NCI-H2196 (cell line): ENCODE measurements at regions not wholly inside any gene's neighbourhood (a gene's known extent, or its start where the extent isn't known, plus 50 kb on each side); places are given as distances from the start of the nearest gene placed in this dataset.
"Not testable (repeated sequence)": the region's sequence is repeated elsewhere in the genome, so short reads cannot be mapped to it uniquely, and the experiment has no call there.

Experiments
- DNase-seq: peaks from one replicate; lab custom pipeline; 2025; ENCODE audit not compliant: unreplicated experiment; lab: John Stamatoyannopoulos, UW

GRCh38 chr1:2851918-2852317, 50.4 kb upstream of the TTC34 start:
- not testable (repeated sequence) for DNase-seq

DNA sequence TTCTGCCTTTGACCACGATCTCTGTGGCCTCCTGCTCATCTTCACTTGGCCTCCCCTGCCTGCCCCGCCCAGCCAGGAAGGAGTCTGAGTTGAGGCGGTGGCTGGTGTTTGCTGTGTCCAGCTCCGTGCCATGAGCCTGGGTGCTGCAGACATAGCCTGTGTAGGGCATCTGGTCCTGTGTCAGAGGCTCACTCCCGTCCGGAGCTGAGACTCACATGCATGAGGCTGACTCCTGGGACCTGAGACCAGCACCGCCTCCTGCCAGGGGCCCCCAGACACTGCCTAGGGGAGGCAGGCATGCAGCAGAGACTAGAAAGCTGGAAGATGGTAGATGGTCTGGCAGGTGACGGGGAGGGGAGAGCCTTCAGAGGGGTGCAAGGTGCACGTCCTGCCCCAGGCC, 52.2 kb upstream of the TTC34 start:
- no peak for DNase-seq

DNA sequence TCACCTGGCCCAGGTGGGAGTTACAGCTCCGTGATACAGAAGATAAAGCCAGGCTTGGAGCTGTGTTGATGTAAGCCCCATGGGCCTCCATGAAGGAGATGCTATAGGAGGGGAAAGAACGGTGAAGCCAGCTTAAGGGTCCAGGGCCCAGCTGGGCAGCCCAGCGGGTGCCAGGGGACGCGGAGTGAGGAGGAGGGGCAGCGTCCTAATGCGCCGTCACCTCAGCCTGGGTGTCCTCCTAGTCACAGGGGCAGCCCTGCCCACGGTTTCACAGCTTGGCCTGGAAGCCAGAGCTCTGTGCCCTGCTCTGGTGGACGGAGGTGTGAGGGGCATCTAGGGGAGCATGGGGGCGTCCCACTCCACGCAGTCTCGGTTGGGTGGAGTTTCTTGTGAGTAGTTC, 52.7 kb upstream of the TTC34 start:
- no peak for DNase-seq

DNA sequence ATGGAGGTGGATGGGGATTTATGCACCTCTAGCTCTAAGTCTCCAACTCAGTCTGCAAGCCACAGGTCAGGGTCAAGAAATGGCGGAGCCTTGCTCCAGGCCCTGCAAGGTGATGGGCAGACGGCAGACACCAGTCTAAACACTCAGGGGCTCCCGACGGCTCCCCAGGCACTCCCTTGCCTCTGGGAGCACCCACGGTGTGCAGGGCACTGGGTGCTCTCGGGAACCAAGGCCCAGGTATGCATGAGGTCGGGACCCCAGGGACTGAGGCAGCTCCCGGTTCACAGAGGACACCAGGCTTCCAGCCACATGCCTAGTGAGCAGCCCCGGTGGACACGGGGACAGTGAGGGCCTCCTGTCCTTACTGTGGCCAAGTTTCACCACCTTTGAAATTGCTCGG, 53.1 kb upstream of the TTC34 start:
- DNase-seq = no peak

DNA sequence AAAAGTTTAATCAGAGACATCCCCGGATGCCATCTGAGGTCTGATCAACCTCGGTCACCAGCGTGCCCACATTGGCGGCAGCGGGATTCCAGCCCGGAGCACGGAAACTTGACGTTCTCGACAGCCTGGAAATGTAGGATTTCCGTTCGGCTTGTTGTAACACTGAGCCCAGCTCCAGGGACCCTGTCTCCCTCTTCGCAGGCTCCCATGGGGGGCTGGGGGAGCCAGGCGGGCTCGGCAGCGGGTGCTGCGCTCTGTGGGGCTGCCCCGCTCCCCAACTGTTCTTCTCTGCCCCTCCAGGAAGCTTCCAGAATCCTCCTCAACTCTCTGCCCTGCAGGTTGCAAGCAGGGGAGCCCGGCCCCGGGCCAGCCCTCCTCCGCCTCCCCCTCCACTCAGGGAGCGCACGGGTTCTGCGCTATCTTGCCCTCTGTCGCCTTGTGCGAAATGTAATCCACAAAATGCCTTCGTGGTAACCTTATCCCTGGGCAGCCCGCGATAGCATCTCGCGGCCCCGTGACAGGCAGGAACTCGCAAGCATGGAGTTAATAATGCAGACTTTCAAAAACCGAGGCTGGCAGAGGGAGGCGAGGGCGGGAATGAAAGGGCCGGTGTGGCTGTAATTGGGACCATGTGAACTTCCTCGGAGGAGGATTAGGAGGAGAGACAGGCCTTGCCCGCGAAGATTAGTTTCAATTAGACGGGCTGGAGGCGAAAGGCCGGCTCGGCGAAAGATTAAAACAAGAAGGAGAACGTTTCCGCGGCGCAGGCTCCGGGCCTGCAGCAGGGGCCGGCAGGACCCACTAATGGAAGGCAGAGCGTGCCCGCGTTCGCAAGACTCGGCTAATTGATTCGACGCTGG, 53.9 kb upstream of the TTC34 start:
- no peak for DNase-seq

DNA sequence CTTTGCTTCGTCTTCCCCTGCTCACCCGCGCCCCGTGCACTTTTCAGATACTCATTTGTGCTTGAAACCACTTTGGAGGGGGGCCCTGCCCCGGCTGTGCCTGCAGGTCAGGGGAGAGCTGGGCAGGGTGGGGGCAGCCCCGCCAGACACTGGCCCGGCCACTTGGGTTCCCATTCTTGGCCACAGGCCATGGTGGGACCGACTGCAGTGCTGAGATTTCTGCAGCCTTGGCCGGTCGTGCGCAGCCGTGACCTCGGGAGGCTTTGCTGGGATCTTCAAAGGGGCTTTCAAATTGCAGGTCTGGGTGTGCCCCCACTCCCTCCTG, 54.5 kb upstream of the TTC34 start:
- no peak for DNase-seq

- no peak for DNase-seq
Measured at GRCh38 chr1:2856676-2857375, 55.3 kb upstream of the TTC34 start.

DNA sequence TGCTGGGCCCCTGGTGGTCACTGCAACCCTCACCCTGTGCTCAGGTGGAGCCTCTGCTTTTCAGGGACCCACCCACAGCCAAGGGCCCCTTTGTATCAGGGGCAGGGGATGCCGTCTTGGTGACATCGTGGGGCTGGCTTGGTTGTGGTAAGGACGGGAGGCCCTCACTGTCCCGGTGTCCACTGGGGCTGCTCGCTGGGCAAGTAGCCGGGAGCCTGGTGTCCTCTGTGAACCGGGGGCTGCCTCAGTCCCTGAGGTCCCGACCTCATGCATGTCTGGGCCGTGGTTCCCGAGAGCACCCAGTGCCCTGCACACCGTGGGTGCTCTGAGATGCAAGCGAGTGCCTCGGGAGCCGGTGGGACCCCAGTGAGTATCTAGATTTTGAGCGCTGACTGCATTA, 56.0 kb upstream of the TTC34 start:
- no peak for DNase-seq

DNA sequence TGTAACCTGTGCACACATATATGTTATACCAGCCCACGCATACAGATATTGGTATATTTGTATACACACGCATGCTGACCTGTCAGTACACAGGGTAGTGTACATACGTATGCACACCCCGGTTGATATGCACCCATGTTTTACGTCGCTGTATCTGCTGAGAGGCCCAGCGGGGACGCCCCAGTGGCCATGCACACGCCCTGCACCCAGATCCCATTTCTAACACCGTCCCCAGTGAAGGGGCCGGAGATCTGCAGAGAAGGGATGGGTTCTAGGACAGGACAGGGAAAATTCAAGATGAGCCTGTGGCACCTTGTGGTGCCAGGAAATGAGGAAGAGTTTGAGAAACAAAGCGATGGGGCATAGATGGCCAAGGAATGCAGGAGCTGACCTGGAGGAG, 57.2 kb upstream of the TTC34 start:
- DNase-seq = no peak

DNA sequence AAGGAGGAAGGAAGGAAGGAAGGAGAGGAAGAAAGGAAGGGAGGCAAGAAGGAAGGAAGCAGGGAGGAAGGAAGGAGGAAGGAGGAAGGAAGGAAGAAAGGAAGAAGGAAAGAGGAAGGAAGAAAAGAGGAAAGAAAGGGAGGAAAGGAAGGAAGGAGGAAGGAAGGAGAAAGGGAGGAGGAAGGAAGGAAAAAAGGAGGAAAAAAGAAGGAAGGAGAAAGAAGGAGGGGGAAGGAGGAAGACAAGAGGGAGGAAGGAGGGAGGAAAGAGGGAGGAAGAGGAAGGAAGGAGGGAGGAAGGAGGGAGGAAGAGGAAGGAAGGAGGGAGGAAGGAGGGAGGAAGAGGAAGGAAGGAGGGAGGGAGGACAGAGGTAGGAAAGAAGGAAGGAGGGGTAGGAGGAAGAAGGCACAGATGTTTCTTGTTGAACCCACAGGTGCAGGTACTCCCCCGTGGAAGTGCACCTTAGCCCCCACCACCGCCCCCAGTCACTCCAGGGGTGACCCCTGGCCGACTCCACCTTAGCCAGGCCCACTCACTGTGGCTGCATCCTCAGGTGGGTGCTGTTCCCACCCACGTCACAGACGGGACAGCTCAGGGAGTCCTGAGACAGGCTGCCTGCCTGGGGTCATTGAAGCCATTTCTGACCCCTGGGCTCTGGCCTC, 57.9 kb upstream of the TTC34 start:
- DNase-seq = no peak

DNA sequence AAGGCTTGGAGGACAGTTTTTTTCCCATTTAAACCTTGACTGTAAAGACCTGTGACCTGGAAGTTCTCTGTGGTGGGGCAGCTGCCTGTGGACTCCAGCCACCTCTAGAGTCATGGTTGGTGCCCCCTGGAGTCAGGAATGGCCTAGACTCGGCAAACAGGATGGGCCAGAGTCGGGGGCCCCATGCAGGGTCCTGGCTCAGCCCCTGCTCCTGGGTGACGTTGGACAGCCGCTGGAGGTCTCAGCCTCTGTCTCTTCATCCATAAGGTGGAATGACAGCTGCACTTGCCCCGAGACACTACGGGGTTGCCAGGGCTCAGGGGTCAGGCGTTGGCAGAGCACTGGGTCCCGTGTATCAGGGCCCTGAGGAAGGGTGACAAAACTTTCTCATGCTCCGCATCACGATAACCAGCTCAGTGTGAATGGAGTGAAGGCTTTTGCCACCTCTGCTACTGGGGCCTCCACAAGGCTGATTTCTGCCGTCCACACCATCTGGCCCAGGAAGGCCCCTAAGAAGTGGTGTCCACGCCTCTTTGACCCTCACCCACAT, 58.5 kb upstream of the TTC34 start:
- no peak for DNase-seq

DNA sequence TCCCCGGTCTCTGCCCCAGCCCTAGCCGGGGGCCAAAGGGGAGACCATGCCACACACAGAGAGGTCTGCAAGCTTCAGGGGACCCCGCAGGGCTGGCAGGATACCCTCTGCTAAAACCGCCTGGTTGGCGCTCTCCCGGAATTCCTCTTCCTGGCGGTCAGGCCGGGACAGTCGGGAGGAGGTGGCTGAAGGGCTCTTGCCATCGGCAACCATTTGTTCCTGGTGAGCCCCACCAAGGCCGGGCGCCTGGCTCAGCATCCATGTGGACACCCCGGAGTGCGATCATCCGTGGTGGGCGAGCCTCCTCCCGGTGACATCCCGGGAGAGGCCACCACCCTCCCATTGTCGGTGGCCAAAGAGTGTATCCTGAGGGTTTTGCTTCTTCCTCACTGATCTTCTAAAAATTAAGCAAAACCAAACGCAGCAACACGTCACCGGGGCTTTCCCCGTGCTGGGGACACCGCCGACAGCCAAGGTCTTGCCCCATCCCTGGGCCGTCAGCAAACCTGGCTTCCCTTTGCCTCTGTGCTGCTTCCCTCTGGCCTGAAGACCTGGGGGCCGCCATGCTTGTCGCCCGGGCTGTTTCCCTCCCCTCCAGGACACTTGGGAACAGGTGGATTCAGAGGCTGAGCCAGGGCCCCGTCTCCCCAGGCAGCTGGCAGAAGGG, 59.1 kb upstream of the TTC34 start:
- no peak for DNase-seq

GRCh38 chr1:2861143-2861987, 59.9 kb upstream of the TTC34 start:
- DNase-seq = no peak

DNA sequence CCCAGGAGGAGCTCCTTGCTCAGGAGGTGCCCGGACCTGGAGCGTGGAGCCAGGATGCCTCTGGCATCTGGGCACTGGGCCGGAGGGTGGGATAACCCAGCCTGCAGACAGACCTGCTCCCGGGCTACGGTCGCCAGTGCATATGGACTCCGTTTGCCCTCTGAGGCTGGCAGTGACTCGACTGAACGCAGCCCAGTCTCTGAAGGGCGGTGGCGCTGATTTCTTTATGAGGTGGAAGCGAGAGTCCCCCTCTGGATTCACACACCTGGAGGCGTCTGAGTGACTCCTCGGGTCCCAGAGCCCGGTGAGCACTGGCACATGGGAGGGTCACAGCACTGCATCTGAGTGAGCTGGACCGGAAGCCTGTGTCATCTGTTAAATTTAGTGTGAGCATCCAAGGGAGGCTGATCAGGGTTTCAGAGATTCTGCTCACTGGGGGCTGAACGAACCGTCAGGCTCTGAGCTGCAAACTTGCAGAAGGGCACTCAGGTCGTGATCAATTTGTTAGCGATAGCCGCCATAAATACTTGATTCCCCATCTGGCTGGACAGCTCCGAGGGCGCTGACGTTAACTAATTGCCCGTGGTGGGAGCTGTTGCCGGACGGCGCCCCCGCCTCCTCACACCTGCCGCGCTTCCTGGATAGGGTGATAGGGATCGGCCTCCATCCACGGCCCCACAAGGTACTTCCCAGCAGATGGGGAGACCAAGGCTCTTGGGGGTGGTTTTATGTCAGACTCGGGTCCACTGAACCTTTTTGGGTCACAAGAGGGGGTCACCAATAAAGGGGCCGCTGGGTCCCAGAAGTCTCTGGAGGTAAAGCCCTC, 60.7 kb upstream of the TTC34 start:
- DNase-seq = no peak

DNA sequence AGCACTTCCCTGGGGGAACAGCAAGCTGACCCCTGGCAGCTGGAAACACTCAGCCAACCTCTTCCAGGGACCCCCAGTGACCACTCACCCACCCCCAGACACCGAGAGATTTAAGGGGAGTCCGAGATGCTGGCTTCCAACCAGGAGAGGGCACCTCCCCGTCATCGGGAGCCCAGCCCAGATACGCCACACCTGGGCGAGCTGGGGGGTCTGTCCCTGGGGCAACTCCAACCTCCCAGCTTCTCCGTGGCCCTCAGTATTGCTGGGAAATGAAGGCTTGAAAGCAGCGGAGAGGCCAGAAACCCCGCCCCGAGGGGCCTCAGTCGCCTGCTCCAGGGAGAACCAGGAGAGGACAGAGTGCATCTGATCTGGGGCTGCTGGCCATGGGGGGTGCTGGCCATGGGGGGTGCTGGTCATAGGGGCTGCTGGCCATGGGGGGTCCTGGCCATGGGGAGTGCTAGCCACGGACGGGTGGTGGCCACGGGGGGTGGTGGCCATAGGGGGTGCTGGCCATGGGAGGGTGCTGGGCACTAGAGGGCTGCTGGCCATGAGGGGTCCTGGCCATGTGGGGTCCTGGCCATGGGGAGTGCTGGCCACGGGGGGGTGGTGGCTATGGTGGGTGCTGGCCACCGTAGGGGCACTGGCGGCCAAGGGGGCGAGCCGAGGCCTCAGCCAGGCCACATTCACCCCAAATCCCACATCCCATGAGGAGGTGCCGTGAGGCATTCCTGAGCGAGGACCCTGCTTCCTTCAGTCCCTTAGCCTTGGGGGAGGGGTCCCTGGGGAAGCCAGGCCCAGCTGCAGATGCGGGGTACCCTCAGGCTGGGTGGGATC, 61.5 kb upstream of the TTC34 start:
- DNase-seq = no peak

- DNase-seq = no peak
Measured at GRCh38 chr1:2863648-2863963, 62.1 kb upstream of the TTC34 start.

- DNase-seq = no peak
Measured at GRCh38 chr1:2864203-2864905, 62.9 kb upstream of the TTC34 start.

GRCh38 chr1:2865000-2865399, 63.5 kb upstream of the TTC34 start:
- peak; percentile 12 for DNase-seq
